ENCODE measurements at regions not wholly inside any gene's neighbourhood (a gene's known extent, or its start where the extent isn't known, plus 50 kb on each side); places are given as distances from the start of the nearest gene placed in this dataset.

DNA sequence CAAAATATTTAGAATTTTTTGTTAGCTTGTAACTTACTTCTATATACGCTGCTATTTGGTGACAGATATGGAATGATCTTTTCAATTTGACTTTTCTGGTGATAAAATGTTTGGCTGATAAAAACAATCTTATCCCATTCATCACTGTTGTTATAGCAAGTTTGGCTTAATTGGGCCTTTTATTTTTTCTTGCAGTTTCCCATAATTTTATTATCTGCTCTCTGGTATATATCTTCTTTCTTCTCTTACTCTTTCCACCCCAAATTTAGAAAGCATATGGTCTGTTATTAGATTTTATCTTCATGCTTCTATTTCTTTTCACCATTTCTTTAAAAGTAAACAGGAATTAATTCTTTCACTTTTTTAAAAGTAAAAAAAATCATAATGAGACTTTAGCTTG is 474.4 kb downstream of the TLE1 start:
- no peak for DNase-seq (ENCODE audit: low read depth in 3 of 3, low spot score in 2 of 3)

DNA sequence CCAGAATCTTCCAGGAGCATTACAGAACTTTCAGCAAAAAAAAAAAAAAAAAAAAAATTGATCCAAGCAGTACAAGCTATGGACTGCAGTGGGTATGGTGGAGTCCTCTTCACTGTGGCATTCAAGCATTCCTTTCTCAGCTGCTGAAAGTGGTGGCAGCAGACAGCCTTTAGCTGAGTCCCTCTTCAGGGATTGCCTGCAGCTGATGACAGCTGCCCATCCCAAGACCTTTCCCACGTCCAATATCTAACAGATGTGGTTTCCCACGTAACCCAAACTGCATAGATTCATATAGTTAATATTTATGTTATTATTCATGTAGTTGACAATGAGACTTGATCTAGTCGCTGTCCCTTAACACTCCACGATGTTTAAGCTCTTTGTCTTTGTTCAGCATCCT is 475.9 kb downstream of the TLE1 start:
- DNase-seq (ENCODE audit: low read depth in 3 of 3, low spot score in 2 of 3): no peak

DNA sequence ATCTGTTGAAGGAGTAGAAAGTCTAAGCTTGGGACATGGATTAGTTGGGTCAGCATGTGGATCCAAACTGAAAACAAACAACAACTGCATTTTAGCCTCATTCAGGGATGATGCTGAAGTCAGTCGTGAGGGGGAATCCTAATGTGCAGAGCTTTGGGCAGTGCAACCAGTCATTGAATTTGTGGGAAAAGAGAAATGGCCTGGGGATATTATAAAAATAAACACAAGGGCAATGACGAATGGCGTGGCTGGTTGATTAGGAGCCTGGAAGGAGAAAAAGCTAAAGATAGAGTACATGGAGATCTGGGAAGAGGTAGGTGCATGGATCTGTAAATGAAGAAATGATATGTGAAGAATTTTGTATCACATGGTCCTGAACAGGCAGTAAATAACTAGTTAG is 477.6 kb downstream of the TLE1 start:
- no peak for DNase-seq (ENCODE audit: low read depth in 3 of 3, low spot score in 2 of 3)

DNA sequence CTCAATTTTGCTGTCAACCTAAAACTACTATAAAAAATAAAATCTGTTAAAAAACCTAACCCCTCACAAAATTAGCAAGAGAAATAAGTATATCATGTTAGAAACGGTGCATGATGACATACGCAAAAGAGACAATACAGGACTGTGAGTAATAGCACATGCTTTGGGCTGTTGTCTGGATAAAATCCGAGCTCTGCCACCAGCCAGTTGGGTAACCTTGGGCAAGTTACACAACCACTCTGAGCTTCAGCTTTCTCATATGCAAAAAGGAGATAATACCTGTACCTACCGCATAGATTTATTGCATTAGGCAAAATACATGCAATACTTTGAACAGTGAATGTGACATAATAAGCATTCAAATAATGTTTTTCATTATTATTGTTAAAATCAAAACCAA is 481.7 kb downstream of the TLE1 start:
- DNase-seq (ENCODE audit: low read depth in 3 of 3, low spot score in 2 of 3): no peak

DNA sequence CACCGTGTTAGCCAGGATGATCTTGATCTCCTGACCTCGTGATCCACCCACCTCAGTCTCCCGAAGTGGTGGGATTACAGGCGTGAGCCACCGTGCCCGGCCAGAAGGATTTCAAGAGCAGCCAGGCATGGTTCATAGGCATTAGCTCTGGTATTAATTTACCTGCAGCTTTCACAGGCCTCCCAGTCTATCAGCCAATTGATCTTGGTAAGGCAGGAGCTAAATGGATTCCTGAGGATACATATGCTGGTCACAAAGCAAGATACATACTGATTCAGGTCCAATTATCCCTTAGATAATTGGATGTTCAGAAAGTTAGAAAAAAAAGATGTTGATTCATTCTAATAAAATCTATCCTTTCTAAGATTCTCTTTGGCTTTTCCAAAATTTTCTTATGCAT is 487.1 kb downstream of the TLE1 start:
- no peak for DNase-seq (ENCODE audit: low read depth in 3 of 3, low spot score in 2 of 3)

DNA sequence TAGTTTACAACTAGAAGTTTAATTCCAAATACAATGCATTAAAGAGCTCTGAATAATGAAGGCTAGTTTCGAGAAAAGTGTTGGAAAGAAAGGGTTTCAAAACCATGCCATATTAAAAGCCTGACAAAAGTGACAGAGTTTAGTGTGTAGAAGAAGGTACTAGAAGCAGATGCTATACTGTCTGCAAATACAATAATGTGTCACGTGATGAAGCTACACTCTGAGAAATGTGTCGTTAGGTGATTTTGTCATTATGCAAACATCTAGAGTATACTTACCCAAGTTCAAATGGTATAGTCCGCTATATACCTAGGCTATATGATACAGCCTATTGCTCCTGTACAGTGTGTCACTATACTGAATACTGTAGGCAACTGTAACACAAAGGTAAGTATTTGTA is 494.1 kb downstream of the TLE1 start:
- no peak for DNase-seq (ENCODE audit: low read depth in 3 of 3, low spot score in 2 of 3)

DNA sequence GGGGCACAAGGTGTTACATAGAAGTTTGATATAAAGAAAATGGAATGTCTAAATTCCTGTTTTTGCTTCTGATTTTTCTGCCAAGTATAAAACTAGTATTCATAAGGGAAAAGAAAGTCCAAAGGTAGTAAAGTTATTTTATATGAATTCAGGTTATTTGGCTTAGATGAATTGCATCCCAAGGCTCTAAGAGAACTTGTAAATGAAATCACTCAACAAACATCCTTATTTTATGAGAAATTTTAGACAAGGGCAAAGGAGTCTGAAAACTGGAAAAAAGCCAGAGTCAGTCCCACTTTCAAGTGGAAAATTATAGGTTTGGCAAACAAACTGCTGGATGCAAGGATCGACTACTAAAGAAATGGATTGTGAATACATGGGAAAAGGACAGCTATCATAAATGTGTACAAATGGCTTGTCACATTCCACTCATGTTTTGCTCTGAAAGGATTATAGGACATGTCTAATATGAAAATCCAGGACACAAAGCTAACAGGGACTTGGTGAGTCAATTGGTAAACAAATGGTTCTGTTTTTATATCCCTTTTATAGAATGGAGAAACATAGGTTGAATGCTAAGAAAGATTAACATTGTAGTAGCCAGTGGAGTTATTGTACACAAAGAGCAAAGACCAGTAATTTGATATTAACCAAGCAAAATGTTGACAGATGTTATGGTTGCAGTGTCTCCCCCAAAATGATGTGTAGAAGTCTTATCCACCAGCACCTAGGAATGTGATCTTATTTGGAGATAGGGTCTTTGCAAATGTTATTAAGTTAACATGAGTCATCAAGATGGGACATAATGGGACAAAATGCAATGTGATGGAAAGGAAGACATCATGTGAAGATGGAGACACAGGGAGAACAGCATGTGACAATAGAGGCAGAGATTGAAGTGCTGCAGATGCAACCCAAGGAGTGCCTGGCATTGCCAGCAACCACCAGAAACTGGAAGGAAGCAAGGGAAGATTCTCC is 495.7 kb downstream of the TLE1 start:
- DNase-seq (ENCODE audit: low read depth in 3 of 3, low spot score in 2 of 3): no peak

DNA sequence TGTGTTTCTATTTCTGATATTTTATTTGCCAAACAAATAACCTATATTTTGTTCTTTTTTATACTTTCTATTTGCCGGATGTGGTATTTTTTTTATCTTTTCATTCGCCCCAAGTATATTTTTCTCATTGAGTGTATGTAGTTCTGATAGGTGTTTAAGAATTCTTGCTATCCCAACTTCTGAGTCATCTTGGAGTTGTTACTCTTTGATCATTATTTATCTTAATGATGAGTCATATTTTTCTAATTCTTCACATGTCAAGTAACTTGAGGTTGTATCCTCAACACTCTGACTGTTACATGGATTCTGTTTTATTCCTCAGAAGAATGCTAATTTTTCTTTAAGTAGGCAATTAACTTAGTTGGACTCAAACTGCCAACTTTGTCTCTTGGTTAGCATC is 498.1 kb downstream of the TLE1 start:
- DNase-seq (ENCODE audit: low read depth in 3 of 3, low spot score in 2 of 3): no peak

DNA sequence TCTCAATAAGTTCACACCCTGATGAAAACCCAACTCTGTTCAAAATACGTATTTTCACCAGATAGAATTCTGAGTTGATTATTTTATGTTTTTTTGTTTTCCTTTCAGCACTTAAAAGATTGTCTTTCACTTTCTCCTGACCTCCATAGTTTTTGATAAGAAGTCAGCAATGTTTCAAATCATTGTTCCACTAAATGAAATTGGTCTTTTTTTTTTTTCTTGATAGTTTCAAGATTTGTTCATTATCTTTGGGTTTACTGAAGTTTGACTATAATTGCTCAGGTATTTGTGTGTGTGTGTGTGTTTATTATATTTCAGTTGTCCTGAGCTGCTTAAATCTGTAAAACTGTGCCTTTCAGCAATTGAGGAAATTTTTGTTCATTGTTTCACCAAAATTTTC is 498.7 kb downstream of the TLE1 start:
- DNase-seq (ENCODE audit: low read depth in 3 of 3, low spot score in 2 of 3): no peak

DNA sequence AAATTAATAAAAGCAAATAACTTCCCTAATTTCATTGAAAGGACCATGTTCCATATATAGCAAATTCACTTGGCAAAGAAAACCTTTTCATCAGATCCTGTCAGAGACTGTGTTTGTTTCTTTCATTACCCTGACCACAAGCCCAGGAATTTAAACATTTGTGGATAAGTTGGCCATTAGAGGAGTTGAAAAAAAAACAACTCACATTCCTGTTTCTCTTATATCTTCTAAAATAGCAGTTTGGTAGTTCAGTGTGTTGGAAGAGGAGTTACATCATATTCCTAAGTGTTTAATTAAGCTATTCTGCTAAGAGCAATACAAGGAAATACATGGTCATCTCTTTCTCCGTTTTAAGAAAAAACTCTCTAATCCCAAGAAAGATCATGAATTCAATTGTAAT is 505.6 kb downstream of the TLE1 start:
- no peak for DNase-seq (ENCODE audit: low read depth in 3 of 3, low spot score in 2 of 3)

DNA sequence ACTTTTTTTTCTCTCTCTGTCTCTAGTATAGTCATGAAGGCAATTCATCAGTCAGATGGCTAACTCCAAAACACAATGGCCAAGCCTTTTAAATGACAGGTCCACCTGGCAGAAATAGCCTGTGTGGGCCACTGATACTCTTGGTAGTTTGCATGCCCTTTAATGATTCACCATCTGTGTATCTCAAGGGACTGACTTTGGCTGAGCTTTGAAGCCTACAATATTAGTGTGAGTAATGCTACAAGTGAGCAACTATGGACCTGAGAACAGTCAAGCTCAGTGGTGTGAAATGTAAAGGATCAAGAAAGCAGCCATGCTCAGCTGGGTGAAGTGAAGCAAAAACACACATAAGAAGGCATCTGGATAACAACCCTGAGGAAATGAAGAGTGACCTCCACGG is 506.9 kb downstream of the TLE1 start:
- DNase-seq (ENCODE audit: low read depth in 3 of 3, low spot score in 2 of 3): no peak

DNA sequence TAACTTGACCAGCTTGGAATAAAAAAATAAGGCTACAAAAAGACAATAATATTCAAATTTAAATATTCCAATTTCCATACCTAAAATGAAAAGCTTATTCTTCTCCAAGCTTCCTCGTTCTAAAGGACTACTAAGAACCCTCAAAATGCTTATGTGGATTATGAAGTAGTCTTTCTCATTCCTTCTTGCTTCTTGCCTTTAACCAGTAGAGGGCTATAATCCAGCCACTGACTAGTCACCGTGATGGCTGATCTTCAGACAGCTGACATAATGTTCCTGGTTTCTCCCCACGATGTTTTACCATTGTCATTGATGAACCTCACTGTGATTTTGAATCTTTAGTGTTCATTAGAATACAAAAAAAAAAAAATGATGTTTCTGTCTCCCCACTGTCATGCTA is 515.3 kb downstream of the TLE1 start:
- no peak for DNase-seq (ENCODE audit: low read depth in 3 of 3, low spot score in 2 of 3)

DNA sequence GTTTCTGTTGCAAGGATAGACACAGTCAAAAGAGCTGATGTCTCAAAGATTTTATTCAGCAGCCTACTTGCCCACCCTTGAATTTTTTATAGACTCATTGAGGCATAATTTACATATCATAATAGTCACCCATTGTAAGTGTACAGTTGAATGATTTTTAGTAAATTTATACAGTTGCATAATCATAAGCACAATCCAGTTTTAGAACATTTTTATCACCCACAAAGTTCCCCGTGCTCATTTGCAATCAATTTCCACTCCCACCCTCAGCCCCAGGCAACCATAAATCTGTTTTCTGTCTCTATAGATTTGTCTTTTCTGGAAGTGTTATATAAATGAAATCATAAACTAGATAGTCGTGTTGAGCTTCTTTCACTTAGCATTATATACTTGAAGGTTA is 517.7 kb downstream of the TLE1 start:
- DNase-seq (ENCODE audit: low read depth in 3 of 3, low spot score in 2 of 3): no peak

DNA sequence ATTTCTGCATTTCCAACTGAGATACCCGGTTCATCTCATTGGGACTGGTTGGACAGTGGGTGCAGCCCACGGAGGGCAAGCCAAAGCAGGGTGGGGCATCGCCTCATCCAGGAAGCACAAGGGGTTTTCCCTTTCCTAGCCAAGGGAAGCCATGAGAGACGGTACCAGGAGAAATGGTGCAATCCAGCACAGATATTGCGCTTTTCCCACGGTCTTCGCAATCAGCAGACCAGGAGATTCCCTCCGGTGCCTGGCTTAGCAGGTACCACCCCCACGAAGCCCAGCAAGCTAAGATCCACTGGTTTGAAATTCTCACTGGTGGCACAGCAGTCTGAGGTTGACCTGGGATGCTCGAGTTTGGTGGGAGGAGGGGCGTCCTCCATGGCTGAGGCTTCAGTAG is 527.0 kb downstream of the TLE1 start:
- DNase-seq (ENCODE audit: low read depth in 3 of 3, low spot score in 2 of 3): no peak

DNA sequence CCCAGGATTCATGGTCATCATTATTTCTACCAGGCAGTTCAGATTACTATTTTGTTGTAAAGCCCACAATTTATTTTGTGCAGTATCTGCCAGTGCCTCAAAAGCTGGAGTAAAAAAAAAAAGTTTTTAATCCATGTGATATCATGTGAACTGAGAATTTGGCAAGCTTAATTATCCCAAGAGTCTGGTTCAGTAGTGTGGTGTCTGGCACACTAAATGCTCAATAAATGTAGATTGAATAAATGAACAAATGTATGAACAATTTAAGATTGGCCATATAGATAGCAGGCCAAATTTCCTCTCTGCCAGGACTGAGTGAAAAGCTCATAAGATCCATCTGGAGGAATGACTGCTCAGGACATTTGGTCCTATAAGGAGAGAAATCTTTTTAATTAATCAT is 533.0 kb downstream of the TLE1 start:
- DNase-seq (ENCODE audit: low read depth in 3 of 3, low spot score in 2 of 3): no peak

DNA sequence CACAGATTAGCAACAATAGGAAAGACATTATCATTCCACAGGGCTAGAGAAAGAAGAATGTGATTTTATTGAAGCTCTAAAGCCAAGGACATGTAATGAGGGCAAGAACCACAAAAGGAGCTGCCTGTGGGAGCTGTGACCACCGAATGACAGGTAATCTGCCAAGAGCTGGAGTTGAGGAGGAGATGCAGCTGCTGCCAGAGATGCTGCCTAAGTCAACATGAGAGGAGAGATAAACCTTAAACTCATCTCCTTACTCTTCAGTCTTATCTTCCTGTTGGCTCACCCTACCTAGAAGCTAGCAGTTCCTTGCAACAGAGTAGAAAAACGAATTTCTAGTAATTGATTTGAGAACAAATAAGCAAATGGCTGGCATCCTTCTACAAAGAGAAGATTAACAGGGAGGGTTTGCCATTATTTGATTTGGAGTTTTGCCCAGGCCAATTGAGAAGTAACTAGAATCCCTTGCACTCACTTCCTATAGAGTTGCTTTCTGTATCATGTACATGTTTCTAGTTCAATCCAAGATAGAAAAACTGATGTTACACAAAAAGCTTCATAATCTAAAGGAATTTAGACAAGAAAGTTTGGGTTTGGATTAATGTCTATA is 539.2 kb downstream of the TLE1 start:
- DNase-seq (ENCODE audit: low read depth in 3 of 3, low spot score in 2 of 3): no peak

DNA sequence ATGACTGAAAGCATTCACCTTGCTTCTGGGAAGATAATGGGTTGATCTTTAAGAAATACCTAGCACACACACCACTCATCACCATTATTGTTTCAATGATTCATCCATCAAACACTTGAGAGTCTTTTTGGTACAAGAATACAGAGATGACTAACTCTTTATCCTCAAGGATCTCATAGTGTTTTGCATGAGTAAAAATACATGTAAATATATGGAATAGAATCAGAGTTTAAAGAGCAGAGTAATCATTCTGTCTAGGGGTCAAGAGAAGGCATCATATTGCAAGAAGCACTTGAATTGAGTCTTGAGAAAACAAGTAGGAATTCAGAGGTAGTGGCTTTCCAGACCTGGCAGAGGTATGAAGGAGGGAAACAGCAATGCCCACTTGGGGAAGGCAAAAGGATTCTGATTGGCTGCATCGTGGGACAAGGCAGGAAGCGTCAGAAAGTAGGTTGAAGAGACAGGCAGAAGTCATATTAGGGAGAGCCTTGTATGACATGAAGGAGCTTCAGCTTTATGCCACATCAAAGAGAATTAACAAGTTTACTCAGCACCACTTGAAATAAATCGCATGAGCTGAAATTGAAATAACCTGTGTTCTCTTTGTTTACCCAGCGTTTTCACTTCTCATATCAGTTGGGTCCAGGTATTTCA is 542.5 kb downstream of the TLE1 start:
- no peak for DNase-seq (ENCODE audit: low read depth in 3 of 3, low spot score in 2 of 3)

DNA sequence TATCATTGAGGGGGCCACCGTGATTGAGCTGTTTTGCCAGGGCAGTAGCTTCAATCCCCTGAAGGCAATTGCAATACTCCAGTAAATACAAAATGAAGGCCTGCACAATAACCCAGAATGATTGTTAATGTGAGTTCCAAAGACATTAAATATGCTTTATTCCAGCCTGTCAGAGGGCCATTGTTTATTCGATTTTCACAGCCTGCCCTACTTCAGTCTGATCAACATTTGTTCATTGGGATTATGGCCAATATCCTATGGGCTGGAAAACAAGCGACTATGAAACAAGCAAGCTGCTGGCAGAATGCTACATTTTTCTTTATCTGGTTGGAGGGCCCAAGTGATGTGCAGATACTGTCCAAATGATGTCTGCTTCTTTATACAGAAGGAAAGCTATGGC is 543.1 kb downstream of the TLE1 start:
- no peak for DNase-seq (ENCODE audit: low read depth in 3 of 3, low spot score in 2 of 3)

DNA sequence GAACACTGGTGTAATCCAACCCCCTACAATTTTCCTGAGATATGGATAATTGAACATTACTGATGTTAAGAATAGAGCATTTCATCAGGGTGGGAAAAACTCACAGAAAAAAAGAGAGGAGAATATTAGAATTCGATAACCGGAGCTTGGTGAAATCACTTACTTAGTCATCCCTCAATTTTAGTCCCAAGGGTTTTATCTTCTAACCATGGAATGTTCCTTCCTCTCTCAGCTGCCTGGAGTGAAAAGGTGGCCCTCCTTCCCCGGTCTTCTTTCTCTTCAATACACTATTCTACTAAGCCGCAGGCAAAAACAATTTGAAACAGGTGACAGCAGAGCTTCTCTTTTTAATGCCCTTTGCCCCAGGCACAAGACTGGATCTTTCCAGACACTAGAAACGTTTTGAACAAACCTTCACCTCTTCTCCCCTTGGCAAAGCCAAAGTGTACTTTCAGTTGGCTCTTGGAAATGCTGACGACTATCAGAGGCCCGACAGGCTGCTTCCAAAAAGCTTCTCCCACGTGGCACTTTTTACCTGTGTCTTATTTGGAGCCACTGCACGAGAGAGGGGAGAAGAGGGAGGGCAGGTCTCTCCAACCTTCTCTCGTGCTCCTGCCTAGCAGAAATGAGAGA is 543.9 kb downstream of the TLE1 start:
- no peak for DNase-seq (ENCODE audit: low read depth in 3 of 3, low spot score in 2 of 3)

DNA sequence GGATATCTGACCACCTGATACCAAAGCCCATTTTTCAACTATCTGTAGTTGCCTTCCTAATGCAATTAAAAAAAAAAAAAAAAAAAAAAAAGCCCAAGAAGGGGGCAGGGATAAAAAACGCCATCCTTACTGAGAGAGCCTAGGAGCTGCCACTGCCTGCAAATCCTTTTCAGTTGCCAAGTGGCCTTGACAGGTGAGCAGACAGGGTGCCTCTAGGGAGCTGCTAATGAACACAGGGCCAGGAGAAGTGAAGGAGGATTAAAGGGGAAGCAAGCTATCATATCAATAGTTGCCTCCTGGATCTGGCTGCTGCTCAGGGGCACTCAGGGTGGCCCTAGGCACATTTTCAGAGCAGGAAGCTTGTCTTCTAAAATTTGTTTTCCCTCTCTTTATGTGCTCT is 547.4 kb downstream of the TLE1 start:
- no peak for DNase-seq (ENCODE audit: low read depth in 3 of 3, low spot score in 2 of 3)

DNA sequence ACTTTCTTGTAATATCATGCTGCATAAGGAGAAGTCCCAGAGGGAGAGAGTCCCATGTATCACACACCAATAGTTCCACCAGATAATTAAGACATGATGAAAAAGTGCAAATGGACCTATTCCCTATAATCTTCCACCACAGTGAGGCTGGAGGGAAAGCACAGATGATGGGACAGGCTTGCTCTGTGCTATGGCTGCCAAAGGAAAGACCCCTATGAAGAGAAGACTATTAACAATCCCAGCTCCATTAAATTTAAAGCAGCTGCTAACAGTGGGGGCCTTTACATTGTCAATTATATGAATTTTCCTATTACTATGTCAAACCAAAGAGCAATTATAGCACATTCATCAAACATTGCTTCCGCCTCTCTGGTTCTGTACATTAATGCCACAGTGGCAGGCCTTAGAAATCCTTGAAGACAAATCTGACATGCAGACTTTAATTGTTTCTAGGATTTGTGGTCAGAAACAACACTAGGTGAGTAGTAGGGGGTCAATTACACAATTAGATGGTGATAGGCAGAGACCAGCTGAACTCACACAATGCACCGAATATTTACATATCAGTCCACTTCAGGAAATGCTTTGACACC is 551.3 kb downstream of the TLE1 start:
- DNase-seq (ENCODE audit: low read depth in 3 of 3, low spot score in 2 of 3): no peak
